K562 (cell line): ENCODE measurements at regions not wholly inside any gene's neighbourhood (a gene's known extent, or its start where the extent isn't known, plus 50 kb on each side); places are given as distances from the start of the nearest gene placed in this dataset.

Experiments used
- BHLHE40 ChIP-seq: IDR thresholded peaks from 2 replicates; pipeline ENCODE4 v1.6.1; 2011; ENCODE audit warnings: low read length, improper control_type of control experiment
- CHD4 ChIP-seq: fragments of 200-600 bp; sonication (generic); IDR thresholded peaks from 3 replicates; pipeline ENCODE4 v1.6.1; 2012; ENCODE audit warnings: low read depth, mild to moderate bottlenecking, mixed read lengths, low read length, inconsistent platforms; ENCODE audit not compliant: insufficient read depth, insufficient replicate concordance, poor library complexity, severe bottlenecking
- CREB1 ChIP-seq, 2 experiments: sonication (generic) in 1 of 2; formaldehyde crosslinking in 1 of 2; IDR thresholded peaks; 2 replicates each; pipeline versions ENCODE4 v1.6.1 to v1.8.0; 2012 to 2022; ENCODE audit warnings: inconsistent platforms in 1 of 2, mild to moderate bottlenecking in 1 of 2, missing genetic modification reagents in 1 of 2, moderate library complexity in 1 of 2
- ELK1 ChIP-seq: sonication (generic); formaldehyde crosslinking; IDR thresholded peaks from 2 replicates; pipeline ENCODE4 v1.8.1; 2022; ENCODE audit warnings: missing genetic modification reagents
- ESRRA ChIP-seq: fragments of 450-650 bp; IDR thresholded peaks from 2 replicates; pipeline ENCODE4 v1.6.1; 2014; ENCODE audit warnings: low read depth, mild to moderate bottlenecking, moderate library complexity, borderline replicate concordance
- FOS ChIP-seq: IDR thresholded peaks from 3 replicates; pipeline ENCODE4 v1.6.1; 2011; ENCODE audit not compliant: insufficient read length; ENCODE audit errors: extremely low read depth
- MED1 ChIP-seq: sonication (generic); formaldehyde crosslinking; IDR thresholded peaks from 2 replicates; pipeline ENCODE4 v1.8.1; 2023; ENCODE audit warnings: missing genetic modification reagents, borderline replicate concordance
- PKNOX1 ChIP-seq: fragments of 450-650 bp; IDR thresholded peaks from 2 replicates; pipeline ENCODE4 v1.6.1; 2016
- POLR2A ChIP-seq: fragments of 450-650 bp; conservative IDR thresholded peaks from 2 replicates; pipeline ENCODE4 v1.6.1; 2016
- SREBF2 ChIP-seq: sonication (generic); formaldehyde crosslinking; IDR thresholded peaks from 2 replicates; pipeline ENCODE4 v1.4.0; 2020; ENCODE audit warnings: mild to moderate bottlenecking, missing genetic modification reagents
- TAF1 ChIP-seq: IDR thresholded peaks from 2 replicates; pipeline ENCODE4 v1.6.1; 2011; ENCODE audit warnings: mild to moderate bottlenecking, low read length, moderate library complexity; ENCODE audit not compliant: insufficient read depth, control insufficient read depth, severe bottlenecking; ENCODE audit errors: extremely low read depth
- ZKSCAN1 ChIP-seq: fragments of 150-350 bp; IDR thresholded peaks from 2 replicates; pipeline ENCODE4 v1.6.1; 2016; ENCODE audit warnings: low read depth, low read length
- ZNF121 ChIP-seq: sonication (generic); formaldehyde crosslinking; conservative IDR thresholded peaks from 2 replicates; pipeline ENCODE4 v1.8.0; 2022; ENCODE audit warnings: missing genetic modification reagents
- ZNF197 ChIP-seq: fragments of 200-800 bp; sonication (Bioruptor generic); IDR thresholded peaks from 2 replicates; pipeline ENCODE4 v1.6.1; 2016; ENCODE audit warnings: low read depth, missing genetic modification characterization, missing compliant biosample characterization

- TF ChIP-seq FOS (no peak), CHD4 (peak; percentile 43), BHLHE40 (no peak), PKNOX1 (no peak), ZNF121 (CRISPR knock-in tag) (no peak), ZNF197 (no peak), MED1 (CRISPR knock-in tag) (no peak), TAF1 (no peak), SREBF2 (CRISPR knock-in tag) (no peak), POLR2A (no peak), ZKSCAN1 (no peak), ESRRA (no peak), CREB1 (IDR thresholded peaks at IDR 0.05) (no peak), CREB1 (CRISPR knock-in tag; IDR thresholded peaks at IDR 0.05) (no peak), ELK1 (CRISPR knock-in tag) (no peak)
Measured at GRCh38 chr20:4070323-4071177, 55.2 kb upstream of the RNF24 start.
